WTC11 (cell line): ENCODE measurements at regions not wholly inside any gene's neighbourhood (a gene's known extent, or its start where the extent isn't known, plus 50 kb on each side); places are given as distances from the start of the nearest gene placed in this dataset.
A peak's percentile ranks its signal among the peaks of the same experiment; 100 is the strongest.

Experiments
- ATAC-seq: fragments of 200-7000 bp; cut with Tn5 transposase; 2 replicates; pipeline ENCODE4 v1.10.0; 2021; ENCODE audit warnings: mild to moderate bottlenecking, moderate library complexity
- CTCF ChIA-PET: fragments of 300-600 bp; sonication (Branson Sonifier 250); formaldehyde crosslinking; loops from one replicate; lab custom pipeline; 2021; ENCODE audit warnings: antibody characterized with exemption; lab: Charles Lee
- POLR2A ChIA-PET: fragments of 350-600 bp; sonication (Branson Sonifier 250); formaldehyde crosslinking; loops from one replicate; lab custom pipeline; 2021; ENCODE audit warnings: antibody characterized with exemption; lab: Charles Lee
- DNase-seq: peaks from one replicate; pipeline ENCODE4 v3.0.0; 2021; ENCODE audit warnings: low spot score
- H3K27ac Mint-ChIP-seq: 2 replicates; pipeline ENCODE4 v1.8.0; 2021; ENCODE audit warnings: mixed read lengths
- H3K27me3 Mint-ChIP-seq: 2 replicates; pipeline ENCODE4 v1.8.0; 2021; ENCODE audit warnings: low read depth, mild to moderate bottlenecking, moderate library complexity, mixed read lengths
- H3K36me3 Mint-ChIP-seq: 2 replicates; pipeline ENCODE4 v1.8.0; 2021; ENCODE audit warnings: mixed read lengths
- H3K4me1 Mint-ChIP-seq: 2 replicates; pipeline ENCODE4 v1.8.0; 2022; ENCODE audit warnings: mixed read lengths
- H3K4me3 Mint-ChIP-seq: 2 replicates; pipeline ENCODE4 v1.8.0; 2021; ENCODE audit warnings: mild to moderate bottlenecking, moderate library complexity, mixed read lengths
- H3K9me3 Mint-ChIP-seq: 2 replicates; pipeline ENCODE4 v1.8.0; 2021; ENCODE audit warnings: mixed read lengths
- CBFB ChIP-seq: sonication (generic); formaldehyde crosslinking; IDR thresholded peaks from 2 replicates; pipeline ENCODE4 v1.8.1; 2022; ENCODE audit warnings: mild to moderate bottlenecking, low read depth, missing genetic modification reagents
- CREB1 ChIP-seq: sonication (generic); formaldehyde crosslinking; IDR thresholded peaks from 2 replicates; pipeline ENCODE4 v1.8.0; 2023; ENCODE audit warnings: mild to moderate bottlenecking, missing genetic modification reagents
- ESRRA ChIP-seq: sonication (generic); formaldehyde crosslinking; IDR thresholded peaks from 2 replicates; pipeline ENCODE4 v1.8.1; 2022; ENCODE audit warnings: mild to moderate bottlenecking, missing genetic modification reagents, borderline replicate concordance
- FOXK1 ChIP-seq: sonication (generic); formaldehyde crosslinking; IDR thresholded peaks from 2 replicates; pipeline ENCODE4 v1.8.0; 2022; ENCODE audit warnings: mild to moderate bottlenecking, moderate library complexity, missing genetic modification reagents
- FOXP1 ChIP-seq: sonication (generic); formaldehyde crosslinking; IDR thresholded peaks from 2 replicates; pipeline ENCODE4 v1.8.0; 2022; ENCODE audit warnings: missing genetic modification reagents, mild to moderate bottlenecking, moderate library complexity, borderline replicate concordance
- GTF2I ChIP-seq: fragments of 250-450 bp; sonication (Bioruptor Pico); conservative IDR thresholded peaks from 2 replicates; pipeline ENCODE4 v1.4.0; 2021; ENCODE audit warnings: mild to moderate bottlenecking
- HMGXB4 ChIP-seq: sonication (generic); formaldehyde crosslinking; IDR thresholded peaks from 2 replicates; pipeline ENCODE4 v1.8.1; 2023; ENCODE audit warnings: mild to moderate bottlenecking, moderate library complexity, missing genetic modification reagents
- KAT7 ChIP-seq: sonication (generic); formaldehyde crosslinking; IDR thresholded peaks from 2 replicates; pipeline ENCODE4 v1.8.1; 2023; ENCODE audit warnings: missing genetic modification reagents, mild to moderate bottlenecking, borderline replicate concordance
- NFE2L1 ChIP-seq: sonication (generic); formaldehyde crosslinking; IDR thresholded peaks from 2 replicates; pipeline ENCODE4 v1.8.1; 2023; ENCODE audit warnings: missing genetic modification reagents
- NR2C2 ChIP-seq: sonication (generic); formaldehyde crosslinking; IDR thresholded peaks from 2 replicates; pipeline ENCODE4 v1.8.0; 2022; ENCODE audit warnings: mild to moderate bottlenecking, missing genetic modification reagents
- PRRX2 ChIP-seq: fragments of 250-450 bp; sonication (Bioruptor Pico); IDR thresholded peaks from 2 replicates; pipeline ENCODE4 v1.8.0; 2021; ENCODE audit warnings: mild to moderate bottlenecking
- RORB ChIP-seq: fragments of 250-450 bp; sonication (Bioruptor Pico); IDR thresholded peaks from 2 replicates; pipeline ENCODE4 v1.9.0; 2021; ENCODE audit warnings: mild to moderate bottlenecking
- SMAD3 ChIP-seq: sonication (generic); formaldehyde crosslinking; IDR thresholded peaks from 2 replicates; pipeline ENCODE4 v1.8.0; 2022; ENCODE audit warnings: missing genetic modification reagents, mild to moderate bottlenecking, borderline replicate concordance
- SMAD4 ChIP-seq: sonication (generic); formaldehyde crosslinking; IDR thresholded peaks from 2 replicates; pipeline ENCODE4 v1.8.0; 2022; ENCODE audit warnings: mild to moderate bottlenecking, missing genetic modification reagents
- SP1 ChIP-seq: sonication (generic); formaldehyde crosslinking; conservative IDR thresholded peaks from 2 replicates; pipeline ENCODE4 v1.8.1; 2022; ENCODE audit warnings: missing genetic modification reagents
- STAT6 ChIP-seq: sonication (generic); formaldehyde crosslinking; conservative IDR thresholded peaks from 2 replicates; pipeline ENCODE4 v1.8.1; 2023; ENCODE audit warnings: mild to moderate bottlenecking, low read depth, missing genetic modification reagents, moderate library complexity
- TEAD1 ChIP-seq: sonication (generic); formaldehyde crosslinking; IDR thresholded peaks from 2 replicates; pipeline ENCODE4 v1.8.0; 2022; ENCODE audit warnings: mild to moderate bottlenecking, missing genetic modification reagents
- ZNF121 ChIP-seq: sonication (generic); formaldehyde crosslinking; IDR thresholded peaks from 2 replicates; pipeline ENCODE4 v1.8.0; 2023; ENCODE audit warnings: missing genetic modification reagents
- ZNF138 ChIP-seq: sonication (generic); formaldehyde crosslinking; conservative IDR thresholded peaks from 2 replicates; pipeline ENCODE4 v1.8.1; 2022; ENCODE audit warnings: mild to moderate bottlenecking, moderate library complexity, missing genetic modification reagents
- ZNF263 ChIP-seq: sonication (generic); formaldehyde crosslinking; IDR thresholded peaks from 2 replicates; pipeline ENCODE4 v1.8.1; 2022; ENCODE audit warnings: low read depth, mild to moderate bottlenecking, moderate library complexity, missing genetic modification reagents
- TF ChIP-seq, protein P1 (sequence below): sonication (generic); formaldehyde crosslinking; IDR thresholded peaks from 2 replicates; pipeline ENCODE4 v1.8.1; 2023; ENCODE audit warnings: mild to moderate bottlenecking, missing genetic modification reagents
- TF ChIP-seq, protein P2 (sequence below): fragments of 250-450 bp; sonication (Bioruptor Pico); IDR thresholded peaks from 2 replicates; pipeline ENCODE4 v2.1.2; 2022; ENCODE audit warnings: mild to moderate bottlenecking, moderate library complexity
- TF ChIP-seq, protein P3 (sequence below): fragments of 250-450 bp; sonication (Bioruptor Pico); IDR thresholded peaks from 2 replicates; pipeline ENCODE4 v1.9.0; 2021; ENCODE audit warnings: mild to moderate bottlenecking, borderline replicate concordance

DNA sequence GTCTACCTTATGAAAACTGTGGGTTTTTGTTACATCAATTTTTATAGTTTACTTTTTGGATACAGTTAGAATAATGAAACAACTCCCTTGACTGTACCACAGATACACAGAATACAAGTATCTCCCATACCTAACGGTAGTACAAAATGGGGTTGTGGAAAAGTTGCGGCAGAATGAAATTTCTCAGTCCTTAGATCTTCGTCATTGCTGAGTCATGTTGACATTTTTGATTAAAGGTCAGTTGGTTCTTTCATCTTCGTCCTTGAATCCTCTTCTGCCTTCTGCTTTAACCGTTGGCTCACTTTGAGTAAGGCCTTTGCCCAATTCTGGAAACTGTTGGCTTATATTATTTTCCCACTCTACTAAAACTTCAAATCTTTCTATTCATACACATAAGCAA is 75.6 kb downstream of the TRIML1 start (continued):
- TF ChIP-seq HMGXB4 (CRISPR knock-in tag) (no peak), NFE2L1 (CRISPR knock-in tag) (no peak), TEAD1 (no peak), CBFB (no peak), ESRRA (CRISPR knock-in tag) (no peak)
- TF ChIP-seq, protein P1, sequence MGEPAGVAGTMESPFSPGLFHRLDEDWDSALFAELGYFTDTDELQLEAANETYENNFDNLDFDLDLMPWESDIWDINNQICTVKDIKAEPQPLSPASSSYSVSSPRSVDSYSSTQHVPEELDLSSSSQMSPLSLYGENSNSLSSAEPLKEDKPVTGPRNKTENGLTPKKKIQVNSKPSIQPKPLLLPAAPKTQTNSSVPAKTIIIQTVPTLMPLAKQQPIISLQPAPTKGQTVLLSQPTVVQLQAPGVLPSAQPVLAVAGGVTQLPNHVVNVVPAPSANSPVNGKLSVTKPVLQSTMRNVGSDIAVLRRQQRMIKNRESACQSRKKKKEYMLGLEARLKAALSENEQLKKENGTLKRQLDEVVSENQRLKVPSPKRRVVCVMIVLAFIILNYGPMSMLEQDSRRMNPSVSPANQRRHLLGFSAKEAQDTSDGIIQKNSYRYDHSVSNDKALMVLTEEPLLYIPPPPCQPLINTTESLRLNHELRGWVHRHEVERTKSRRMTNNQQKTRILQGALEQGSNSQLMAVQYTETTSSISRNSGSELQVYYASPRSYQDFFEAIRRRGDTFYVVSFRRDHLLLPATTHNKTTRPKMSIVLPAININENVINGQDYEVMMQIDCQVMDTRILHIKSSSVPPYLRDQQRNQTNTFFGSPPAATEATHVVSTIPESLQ = no peak

DNA sequence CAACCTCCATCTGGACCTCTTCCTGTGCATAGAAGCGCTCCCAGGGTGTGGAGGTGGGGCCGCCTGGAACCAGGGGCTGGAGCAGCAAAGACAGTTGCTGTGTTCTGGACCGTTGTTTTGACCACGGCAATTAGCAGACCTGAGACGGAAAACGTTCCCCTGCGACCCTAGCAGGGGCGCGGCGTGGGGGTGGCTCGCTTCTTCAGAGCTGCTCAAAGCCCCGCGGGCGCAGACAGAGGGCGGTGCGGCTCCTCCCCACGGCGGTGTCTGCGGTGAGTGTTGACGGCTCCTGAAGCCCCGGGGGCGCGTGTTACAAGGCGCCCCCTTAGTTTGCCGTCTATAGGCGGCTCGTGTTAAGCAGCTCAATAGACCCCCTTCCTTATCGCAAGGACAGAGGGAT is 79.2 kb downstream of the TRIML1 start:
- CTCF ChIA-PET = no interaction called here
- Mint-ChIP-seq H3K4me1 (peaks cover 20% of the 10 kb centered on the region), H3K36me3 (no peaks in the 10 kb centered on the region), H3K4me3 (peak overlapping the region; percentile 63), H3K27ac (no peak overlapping the region), H3K27me3 (no peaks in the 10 kb centered on the region; the same call in 1 of the 2 replicates), H3K9me3 (no peaks in the 10 kb centered on the region)
- peak; percentile 83 for ATAC-seq
- no peak for TF ChIP-seq PRRX2 (CRISPR knock-in tag)
- TF ChIP-seq NFE2L1 (CRISPR knock-in tag) = no peak
- no peak for TF ChIP-seq NR2C2
- no peak for TF ChIP-seq ZNF263 (CRISPR knock-in tag)
- TF ChIP-seq RORB (CRISPR knock-in tag) = no peak
- TF ChIP-seq, protein P2, sequence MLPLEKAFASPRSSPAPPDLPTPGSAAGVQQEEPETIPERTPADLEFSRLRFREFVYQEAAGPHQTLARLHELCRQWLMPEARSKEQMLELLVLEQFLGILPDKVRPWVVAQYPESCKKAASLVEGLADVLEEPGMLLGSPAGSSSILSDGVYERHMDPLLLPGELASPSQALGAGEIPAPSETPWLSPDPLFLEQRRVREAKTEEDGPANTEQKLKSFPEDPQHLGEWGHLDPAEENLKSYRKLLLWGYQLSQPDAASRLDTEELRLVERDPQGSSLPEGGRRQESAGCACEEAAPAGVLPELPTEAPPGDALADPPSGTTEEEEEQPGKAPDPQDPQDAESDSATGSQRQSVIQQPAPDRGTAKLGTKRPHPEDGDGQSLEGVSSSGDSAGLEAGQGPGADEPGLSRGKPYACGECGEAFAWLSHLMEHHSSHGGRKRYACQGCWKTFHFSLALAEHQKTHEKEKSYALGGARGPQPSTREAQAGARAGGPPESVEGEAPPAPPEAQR (CRISPR knock-in tag) = no peak
- TF ChIP-seq FOXK1 (CRISPR knock-in tag) = no peak
- no peak for TF ChIP-seq CREB1 (CRISPR knock-in tag)
- TF ChIP-seq ZNF138 (CRISPR knock-in tag) = no peak
- no peak for TF ChIP-seq KAT7 (CRISPR knock-in tag)
- no peak for TF ChIP-seq SP1
- TF ChIP-seq GTF2I (CRISPR knock-in tag) = no peak
- peak; percentile 63 for DNase-seq
- POLR2A ChIA-PET = interaction anchor here (0.5 kb wide), 1 partner anchor 37 kb away, joined by 7 read pairs; no protein-coding TSS in a partner anchor

DNA sequence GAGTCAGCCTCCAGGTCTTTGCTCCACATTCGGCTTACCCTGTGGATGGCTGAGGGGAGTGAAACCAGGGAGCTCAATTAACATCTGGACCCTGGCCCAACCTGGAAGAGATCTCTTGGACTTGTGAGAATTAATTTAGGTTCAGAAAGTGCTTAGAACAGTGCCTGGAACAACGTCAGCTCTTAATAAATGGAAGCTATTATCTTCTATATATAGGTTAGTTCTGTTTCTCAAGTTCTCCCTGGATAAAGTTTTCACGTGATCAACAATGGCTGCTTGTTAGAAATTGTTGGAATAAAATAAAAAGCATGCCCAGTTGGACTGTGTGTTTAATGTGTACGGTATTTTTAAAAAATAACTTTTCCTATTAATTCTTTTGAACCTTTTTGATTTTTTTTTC is 80.8 kb downstream of the TRIML1 start:
- ChIA-PET CTCF (no interaction called here), POLR2A (no interaction called here)
- Mint-ChIP-seq H3K4me1 (peaks cover 17% of the 10 kb centered on the region), H3K36me3 (no peaks in the 10 kb centered on the region), H3K27ac (no peak overlapping the region), H3K9me3 (no peaks in the 10 kb centered on the region), H3K4me3 (0 out of 2 replicates have a peak overlapping the region, but pooled peaks have one; percentile 23), H3K27me3 (no peaks in the 10 kb centered on the region; the same call in 1 of the 2 replicates)
- ATAC-seq = no peak
- no peak for DNase-seq
- TF ChIP-seq SMAD4 (no peak), CBFB (no peak), ZNF121 (CRISPR knock-in tag) (no peak), NFE2L1 (CRISPR knock-in tag) (no peak), FOXP1 (no peak), FOXK1 (CRISPR knock-in tag) (no peak), ZNF263 (CRISPR knock-in tag) (no peak), SMAD3 (CRISPR knock-in tag) (no peak), STAT6 (no peak)
- TF ChIP-seq, protein P3, sequence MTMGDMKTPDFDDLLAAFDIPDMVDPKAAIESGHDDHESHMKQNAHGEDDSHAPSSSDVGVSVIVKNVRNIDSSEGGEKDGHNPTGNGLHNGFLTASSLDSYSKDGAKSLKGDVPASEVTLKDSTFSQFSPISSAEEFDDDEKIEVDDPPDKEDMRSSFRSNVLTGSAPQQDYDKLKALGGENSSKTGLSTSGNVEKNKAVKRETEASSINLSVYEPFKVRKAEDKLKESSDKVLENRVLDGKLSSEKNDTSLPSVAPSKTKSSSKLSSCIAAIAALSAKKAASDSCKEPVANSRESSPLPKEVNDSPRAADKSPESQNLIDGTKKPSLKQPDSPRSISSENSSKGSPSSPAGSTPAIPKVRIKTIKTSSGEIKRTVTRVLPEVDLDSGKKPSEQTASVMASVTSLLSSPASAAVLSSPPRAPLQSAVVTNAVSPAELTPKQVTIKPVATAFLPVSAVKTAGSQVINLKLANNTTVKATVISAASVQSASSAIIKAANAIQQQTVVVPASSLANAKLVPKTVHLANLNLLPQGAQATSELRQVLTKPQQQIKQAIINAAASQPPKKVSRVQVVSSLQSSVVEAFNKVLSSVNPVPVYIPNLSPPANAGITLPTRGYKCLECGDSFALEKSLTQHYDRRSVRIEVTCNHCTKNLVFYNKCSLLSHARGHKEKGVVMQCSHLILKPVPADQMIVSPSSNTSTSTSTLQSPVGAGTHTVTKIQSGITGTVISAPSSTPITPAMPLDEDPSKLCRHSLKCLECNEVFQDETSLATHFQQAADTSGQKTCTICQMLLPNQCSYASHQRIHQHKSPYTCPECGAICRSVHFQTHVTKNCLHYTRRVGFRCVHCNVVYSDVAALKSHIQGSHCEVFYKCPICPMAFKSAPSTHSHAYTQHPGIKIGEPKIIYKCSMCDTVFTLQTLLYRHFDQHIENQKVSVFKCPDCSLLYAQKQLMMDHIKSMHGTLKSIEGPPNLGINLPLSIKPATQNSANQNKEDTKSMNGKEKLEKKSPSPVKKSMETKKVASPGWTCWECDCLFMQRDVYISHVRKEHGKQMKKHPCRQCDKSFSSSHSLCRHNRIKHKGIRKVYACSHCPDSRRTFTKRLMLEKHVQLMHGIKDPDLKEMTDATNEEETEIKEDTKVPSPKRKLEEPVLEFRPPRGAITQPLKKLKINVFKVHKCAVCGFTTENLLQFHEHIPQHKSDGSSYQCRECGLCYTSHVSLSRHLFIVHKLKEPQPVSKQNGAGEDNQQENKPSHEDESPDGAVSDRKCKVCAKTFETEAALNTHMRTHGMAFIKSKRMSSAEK = no peak
